CD4-positive, alpha-beta T cell treated with Interleukin-21 for 1 hour (primary cell): ENCODE measurements at regions not wholly inside any gene's neighbourhood (a gene's known extent, or its start where the extent isn't known, plus 50 kb on each side); places are given as distances from the start of the nearest gene placed in this dataset.
"Not testable (repeated sequence)": the region's sequence is repeated elsewhere in the genome, so short reads cannot be mapped to it uniquely, and the experiment has no call there.

Experiments
- DNase-seq: peaks from one replicate; pipeline ENCODE4 v3.0.0-alpha.2; 2020

DNA sequence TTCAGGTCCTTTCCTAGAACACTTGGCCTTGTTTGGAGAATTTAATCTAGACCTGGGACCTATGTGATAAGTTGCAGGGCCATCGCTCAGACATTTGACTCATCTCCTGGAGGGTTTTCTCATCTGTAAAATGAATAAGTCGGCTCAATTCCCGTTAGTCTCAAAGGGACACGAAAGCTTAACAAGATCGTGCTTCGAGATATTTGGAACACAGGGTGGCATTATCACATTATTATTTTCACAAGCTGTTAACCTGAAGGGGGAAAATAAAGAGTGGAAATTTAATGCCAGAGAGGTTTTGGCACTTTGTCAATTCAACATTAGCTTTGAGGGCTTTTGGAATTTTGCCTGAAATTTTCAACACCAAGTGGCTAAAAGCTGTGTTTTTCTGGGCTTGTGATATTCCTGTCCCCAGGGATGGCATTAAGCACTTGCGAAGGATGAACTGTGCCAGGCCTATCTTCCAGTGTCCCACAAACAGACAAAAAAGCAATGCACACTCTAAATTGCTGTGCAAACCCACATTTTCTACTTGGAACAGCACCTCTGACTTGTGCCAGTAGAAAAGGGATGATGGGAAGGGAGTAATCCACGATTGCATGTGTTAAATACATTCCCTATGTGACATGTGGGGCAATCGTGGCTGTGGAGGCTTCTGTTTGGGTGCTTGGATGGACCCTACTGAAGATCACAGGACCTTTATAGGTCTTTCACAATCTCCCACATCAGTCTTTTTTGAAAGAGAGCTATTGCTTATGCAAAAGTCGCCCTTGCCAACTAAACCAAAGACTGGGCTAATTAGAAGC is 478.7 kb downstream of the MFSD1 start:
- DNase-seq: no peak

DNA sequence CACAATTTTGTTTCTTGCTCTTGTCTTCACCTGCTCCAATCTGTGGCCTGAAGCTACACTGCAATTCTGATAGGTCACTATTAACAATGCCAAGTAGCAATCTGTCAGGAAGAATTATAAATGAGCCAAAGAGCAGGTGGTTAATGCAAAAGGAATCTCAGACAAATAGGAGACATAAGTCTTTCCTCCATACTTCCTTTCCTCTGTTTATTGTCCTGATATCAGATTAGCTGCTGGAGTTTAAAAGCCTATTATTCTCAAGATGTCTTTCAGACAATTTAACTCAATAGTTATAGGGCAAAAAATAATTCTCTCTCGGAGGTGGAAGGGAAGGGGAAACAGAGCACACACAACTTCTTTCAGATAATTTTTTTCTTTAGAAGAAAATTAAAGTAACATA is 491.6 kb downstream of the MFSD1 start:
- no peak for DNase-seq

DNA sequence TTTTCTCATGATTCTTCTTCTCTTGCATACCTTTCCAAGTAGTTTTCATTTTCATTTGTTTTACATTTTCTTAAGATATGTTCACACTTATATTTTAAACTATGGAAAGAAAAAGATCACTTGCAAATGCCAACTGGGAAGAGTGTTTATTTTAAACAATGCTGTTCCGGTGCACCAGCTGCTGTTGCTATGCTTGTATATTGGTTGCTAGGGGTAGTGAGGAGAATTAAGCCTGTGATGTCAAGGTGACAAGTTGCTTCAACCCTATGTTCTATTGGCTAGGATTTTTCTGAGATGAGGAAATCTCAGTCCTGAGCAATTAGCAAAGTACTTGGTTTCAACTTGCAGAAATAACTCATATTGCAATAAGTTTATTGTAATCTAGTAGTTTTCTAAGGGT is 500.1 kb downstream of the MFSD1 start:
- no peak for DNase-seq

DNA sequence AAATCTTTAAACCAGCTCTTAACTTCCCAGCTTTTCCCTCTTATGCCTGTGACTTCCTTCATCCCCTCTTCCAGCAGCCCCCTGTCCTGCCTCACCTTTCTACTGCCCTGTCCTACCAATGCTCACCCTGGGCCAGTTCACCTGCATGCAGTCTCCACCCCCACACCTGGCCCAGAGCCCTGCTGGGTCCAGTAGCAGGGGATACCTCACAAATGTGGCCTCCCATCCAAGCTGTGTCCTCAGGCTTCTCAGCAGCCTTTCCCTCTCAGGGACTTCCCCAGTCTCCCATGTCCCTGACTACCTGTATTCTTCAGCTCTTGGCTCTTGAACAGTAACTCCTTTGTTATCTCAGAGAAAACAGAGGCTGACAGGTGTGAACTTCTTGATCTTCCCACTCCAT is 503.2 kb downstream of the MFSD1 start:
- no peak for DNase-seq

DNA sequence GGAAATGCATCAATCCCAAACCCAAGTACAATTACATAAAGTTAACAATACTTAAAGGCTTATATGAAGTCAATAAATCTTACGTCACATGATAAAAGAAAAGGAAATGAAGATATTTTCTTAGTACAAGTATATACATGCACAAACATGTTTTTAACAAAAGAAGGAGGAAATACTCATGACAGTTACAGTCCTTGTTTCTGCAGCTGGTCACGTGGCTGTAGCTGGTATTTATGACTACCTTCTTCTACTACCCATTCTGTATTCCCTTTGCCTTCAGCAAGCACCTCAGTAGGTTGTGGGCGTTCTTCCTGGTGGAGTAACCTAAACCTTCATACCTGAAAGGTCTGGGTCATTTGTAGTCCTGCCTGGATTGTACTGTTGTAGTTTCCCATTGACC is 514.9 kb downstream of the MFSD1 start:
- DNase-seq: not testable (repeated sequence)

DNA sequence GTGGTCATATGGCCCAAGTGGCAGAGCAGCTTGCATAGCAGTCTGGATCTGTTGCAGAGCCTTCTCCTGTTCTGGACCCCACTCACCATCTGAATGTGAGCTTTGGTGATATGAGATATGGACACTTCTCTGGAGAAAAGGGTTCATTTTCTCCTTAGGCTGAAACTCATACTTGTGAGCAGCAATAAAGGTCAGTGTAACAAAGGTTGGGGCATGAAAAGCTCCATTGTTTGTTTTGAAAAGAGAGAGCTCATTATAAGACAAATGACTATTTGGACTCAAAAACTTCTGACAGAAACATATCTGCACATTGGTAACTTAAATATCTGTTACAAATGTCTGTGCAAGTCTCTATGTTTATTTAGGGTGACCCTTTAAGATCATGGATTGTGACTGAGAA is 517.3 kb downstream of the MFSD1 start:
- DNase-seq: no peak

DNA sequence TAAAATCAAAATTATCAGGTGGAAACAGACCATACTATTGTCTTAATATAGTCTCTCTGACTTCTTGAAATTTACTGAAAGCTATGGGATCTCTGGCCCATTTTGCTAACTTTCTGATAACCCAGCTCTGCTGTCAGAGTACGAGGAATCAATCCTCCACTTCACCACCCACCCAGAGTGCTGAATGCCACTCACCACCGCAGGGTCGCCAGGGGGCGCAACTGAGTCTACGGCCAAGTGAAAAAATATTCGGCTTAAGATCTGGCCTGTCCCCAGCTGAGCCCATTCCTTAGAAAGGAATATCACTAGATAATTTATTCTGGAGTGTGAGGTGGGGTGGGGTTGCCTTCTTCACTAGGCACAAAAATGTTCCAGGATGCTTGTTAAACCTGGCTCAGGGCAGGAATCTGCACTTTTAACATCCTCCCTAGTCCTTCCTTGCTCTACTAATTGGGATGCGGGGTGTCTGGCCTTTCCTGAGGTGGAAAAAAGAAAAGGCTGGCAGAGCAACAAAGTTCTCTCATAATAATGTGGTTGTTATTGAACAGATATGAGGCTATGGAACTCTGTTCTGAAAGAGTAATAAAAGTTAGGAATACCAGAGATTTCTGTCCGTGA is 520.6 kb downstream of the MFSD1 start:
- no peak for DNase-seq

DNA sequence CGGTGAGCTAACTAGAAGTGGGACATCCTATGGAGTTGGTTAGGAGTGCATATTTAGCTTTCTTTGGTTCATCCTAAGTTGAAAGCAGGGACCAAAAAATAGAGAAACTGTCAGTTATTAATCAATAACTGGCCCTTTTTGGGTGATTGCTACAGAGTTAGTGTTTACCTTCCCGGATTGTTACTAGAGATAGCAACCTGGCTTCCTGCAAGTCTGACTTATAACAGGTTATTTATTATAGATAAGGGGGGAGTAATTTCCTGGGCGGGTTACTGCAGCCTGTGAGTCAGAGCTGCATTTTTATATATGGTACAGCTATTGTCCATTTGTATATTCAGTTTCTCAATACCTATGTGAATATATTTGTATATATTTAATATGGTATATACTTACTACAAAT is 522.0 kb downstream of the MFSD1 start:
- DNase-seq: no peak

DNA sequence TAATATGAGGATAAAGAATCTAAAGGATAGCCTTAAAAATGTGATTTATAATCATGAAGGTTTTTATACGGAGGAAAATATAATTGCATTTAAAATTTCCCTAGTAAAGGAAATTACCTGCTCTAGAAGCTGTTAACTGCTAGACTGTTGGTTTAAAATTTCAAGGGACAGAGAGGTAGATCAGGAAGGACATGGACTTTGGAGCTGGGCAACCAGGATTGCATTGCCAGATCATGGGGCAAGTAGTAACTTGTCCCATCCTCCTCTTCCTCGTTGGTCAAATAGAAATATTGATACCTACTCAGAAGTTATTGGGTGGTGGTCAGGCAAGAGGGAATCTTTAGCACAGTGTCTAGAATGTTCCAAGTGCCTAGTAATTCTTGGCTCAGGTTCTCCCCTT is 525.1 kb downstream of the MFSD1 start:
- DNase-seq: no peak

DNA sequence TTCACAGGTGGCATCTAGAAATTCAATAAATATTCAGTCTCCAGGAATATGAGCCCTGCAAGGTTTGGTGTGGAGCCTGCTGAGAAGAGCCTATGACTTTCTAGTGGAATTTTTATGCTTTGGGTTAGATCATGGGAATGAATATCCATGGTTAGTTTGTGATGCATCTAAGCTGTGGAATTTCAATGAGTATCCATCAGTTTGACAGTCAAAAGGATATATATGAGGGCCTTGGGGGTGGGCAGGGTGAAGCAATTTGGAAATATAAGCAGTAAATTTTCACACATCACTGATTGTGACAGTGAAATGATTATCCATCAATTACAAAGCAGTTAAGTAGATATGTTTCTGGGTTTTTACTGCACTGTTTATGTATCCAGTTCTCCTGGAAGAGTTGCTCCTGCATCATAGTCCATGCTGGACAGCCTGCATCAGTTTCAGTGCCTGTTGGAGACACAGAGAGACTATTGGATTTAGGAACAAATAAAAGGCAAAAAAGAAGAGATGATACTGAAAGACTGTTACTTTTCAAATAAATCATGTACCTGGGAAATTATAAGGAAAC is 530.8 kb downstream of the MFSD1 start:
- DNase-seq: no peak

DNA sequence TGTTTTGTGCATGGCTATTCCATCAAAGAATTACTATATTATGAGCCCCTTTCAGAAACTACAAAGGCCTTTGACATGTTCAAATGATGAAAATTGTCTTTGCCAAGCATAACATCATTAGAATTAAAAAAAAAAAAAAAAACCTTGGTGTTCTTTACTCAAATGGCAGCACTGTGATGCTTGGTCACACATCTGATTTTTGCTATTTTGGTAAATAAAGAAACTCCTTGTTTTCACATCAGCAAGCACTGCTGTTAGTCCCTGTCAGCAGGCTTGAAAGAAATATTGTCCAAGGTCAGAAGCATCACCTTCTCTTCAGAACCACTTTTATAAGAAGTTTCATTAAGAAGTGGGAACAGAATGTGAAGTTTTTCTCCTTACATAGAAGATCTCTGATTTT is 537.3 kb downstream of the MFSD1 start:
- no peak for DNase-seq

DNA sequence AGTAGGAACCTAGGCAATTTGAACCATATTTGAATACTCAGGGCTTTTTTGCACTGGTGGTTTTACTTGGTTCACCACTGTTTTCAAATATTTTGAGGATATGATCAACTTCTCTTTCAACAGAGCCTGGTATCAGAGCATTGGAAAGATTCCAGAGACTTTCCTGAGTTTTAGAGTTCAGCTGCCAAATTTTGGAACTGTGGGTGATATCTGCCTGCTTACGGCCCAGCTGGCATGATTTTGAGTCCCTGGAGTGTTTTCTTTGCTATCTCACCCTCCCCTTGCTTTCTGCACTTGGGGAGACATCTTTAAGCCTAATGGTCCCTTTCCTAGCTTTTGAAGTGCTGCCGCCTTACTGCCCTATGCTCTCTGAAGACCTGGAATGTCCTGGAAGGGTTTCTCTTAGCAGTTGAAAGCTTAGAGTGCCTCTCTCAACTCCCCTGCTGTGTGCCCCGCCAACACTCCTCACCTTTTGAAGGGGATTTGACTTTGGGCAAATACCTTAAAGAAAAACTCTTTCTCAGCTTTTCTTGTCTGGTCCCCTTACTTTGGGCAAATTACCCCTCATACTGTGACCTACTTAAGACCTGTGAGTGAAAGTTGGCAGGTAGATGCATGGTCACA is 539.1 kb downstream of the MFSD1 start:
- DNase-seq: no peak

DNA sequence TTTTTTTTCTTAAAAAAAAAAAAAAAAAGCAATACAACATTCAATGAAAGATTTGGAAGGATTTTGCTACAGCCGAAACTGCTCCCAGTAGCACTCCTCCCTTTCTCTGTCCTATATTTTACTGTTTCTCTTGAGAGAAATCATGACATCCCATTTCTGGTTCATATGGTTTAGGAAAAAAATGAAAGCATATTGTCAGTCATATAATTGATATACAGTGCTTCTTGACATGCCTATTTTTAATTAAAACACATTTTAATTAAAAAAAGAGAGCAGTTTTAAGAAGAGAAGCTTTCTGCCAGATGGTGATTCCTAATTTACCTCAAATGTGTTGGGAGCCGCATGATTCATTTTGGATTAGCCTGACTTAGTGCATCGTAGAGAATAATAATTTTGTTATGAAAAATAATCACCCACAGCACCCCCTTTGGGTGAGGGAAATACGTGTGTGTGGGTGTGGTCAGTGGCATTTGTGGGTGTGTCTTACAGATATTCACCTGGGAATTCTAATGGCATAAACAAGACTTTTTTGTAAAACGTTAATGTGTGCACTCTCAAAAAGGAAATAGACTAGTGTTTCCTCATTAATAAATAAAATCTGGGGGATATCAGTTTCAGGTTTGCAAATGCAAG is 544.5 kb downstream of the MFSD1 start:
- DNase-seq: no peak

DNA sequence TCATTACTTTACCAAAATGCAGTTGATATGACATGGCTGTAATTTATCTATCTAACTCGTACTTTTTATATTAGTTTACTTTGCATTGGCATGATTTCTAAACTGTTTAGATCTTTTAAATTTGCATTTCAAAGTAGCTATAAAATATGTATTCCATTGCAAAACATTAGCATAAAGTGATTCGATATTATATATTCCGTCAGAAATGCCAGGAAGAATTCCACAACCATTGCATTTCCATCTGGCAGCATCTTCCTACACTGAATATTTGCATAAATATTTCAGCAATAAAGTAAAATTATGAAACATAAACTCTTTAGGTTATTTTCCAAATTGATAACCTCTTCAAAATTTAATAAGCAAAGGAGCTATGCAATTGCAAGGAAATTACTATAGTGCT is 546.6 kb downstream of the MFSD1 start:
- no peak for DNase-seq

DNA sequence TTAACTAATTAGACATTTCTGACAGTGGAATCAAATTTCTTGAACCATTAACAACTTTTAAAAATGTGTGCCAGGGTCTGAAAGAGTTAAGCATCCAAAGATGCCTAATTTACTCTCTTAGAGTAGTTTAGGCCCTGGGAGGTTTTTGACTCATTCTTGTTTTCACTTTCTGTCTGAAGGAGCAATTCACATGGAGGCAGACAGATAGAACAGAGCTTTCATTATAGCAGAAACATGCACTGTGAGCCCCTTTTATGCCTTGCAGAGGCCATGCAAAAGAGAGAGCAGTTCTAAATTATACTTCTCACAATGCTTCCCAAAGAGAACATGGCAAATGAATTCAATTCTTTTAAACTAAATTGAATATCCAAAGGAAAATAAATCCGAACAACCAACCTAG is 554.8 kb downstream of the MFSD1 start:
- no peak for DNase-seq

DNA sequence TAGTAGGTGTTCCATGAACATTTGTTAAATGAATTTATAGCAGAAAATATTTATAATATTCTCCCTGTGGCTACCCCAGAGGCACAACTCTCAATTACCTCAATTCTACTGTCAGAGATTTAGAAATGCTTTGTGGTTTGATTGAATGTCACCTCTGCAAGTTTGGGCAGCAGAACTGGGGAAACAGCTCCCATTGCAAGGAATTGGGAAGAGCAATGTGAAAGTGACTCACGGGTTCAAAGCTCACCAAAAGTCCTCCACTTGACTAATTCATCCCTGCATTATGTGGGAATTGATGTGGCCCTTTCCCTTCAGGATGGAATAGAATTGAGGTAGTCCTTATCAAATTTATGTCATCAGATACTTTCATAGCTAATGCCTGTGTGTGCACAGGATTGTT is 562.7 kb downstream of the MFSD1 start:
- DNase-seq: no peak

DNA sequence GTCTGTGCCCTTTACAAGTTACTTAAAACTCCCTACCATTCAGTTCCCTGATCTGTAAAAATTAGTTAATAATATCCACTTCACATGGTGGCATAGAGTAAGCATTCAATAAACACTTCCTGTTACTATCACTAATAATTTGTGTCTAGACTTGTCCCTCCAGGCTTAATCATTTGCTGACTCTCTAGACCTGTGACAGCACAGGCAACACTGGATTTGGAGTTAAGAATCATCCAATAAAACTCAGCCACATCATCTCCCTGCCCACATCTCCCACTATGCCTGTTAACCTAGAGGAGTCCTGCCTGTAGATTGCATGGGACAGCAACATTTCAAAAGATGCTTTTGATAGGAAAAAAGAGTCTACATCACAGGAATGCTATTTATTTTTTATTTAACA is 564.6 kb downstream of the MFSD1 start:
- DNase-seq: no peak

DNA sequence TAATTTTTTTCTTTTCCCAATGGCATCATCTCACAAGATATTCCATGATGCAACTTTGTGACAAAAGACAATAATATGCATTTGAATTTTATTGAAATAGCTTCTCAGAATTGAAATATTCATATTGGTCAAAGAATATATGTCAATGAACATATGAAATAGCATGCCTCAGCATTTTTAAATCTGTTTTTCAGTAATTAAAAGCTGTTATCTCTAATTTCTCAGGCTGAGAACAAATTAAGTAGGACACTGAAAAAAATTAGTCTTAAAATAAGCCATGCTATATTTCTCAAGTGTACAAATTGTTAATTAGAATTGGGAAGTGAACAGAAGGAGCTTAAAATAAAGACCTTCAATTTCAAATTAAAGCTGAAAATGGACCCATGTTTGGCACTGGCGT is 570.1 kb downstream of the MFSD1 start:
- DNase-seq: no peak

DNA sequence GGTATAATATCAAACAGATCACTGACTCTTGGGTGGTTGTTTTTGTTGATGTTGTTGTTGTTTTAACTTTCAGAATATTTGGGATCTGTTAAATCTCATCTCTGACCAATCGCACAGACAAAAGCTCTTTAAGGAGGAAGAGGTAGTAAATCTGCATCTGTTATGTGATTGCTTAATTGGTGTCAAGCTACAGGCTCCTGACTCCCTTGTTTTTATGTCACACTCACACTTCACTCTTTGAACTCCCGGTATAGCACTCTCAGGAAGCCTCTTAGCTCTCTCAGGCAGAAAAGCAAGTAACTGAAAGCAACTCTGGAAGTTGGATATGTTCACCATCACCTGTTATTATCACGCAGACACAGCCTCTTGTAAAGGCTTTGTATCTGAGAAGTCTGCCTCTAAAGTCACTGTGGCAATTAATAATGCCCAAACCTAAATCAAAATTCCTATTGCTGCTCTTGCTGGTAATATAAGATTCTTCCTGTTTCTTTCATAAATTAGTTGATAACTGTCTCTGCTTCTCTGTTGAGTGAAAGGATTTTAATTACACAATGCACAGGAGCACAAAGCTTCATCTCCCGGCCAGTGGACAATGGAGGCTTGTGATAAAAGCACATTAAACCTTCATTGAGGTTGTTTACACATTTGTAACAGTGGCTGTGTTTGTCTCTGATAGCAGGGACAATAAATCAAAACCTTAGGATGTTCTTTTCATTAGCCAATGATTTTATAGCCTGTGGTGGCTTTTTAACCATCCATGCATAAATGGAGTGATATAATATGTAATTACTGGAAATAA is 576.7 kb downstream of the MFSD1 start:
- no peak for DNase-seq

DNA sequence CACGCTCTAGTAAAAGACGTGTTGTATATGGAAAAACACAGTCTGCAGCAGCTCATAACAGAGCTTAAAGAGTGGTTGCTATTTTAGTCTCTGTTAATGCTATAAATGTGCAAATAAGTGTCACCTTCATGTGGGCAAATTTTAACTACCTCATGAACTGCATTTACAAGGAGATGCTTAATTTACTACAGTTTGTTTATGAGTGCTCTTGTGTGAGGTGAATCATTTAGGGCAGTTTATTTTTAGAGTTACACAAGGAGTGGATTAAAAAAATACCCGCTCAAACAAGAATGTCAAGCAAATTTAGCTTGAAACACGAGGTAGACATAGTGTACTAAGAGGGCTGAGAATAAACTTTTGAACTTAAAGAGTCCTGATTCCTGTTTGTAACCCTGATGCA is 579.0 kb downstream of the MFSD1 start:
- DNase-seq: no peak

DNA sequence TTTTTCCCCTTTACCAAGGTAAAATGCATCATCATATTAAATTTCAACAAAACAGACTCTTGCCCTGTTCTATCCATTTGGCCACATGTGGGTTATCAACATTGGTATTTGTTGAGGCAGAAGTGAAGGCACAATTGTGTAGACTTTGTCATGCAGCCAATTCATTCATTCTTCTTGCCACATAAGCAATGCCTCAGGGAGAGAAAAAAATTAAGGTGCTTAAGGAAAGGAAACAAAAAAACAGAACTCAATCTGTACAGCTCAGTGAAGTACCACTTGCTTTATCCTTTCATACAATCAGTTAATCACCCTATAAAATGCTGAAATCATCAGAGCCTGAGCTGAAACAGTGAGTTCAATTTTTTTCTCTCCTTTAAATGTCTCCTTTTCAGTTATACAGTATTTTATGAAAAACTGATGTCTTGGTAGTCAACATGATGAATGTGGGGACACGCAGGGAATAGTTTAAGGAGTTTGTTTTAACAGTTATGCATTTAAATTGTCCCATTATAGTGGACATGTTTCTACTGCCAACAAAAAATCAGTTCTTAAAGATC is 588.9 kb downstream of the MFSD1 start:
- no peak for DNase-seq

DNA sequence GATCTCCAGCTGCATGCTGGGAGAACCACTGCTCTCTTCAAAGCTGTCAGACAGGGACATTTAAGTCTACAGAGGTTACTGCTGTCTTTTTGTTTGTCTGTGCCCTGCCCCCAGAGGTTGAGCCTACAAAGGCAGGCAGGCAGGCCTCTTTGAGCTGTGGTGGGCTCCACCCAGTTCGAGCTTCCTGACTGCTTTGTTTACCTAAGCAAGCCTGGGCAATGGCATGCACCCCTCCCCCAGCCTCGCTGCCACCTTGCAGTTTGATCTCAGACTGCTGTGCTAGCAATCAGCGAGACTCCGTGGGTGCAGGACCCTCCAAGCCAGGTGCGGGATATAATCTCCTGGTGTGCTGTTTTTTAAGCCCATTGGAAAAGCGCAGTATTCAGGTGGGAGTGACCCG is 591.0 kb upstream of the IL12A start:
- not testable (repeated sequence) for DNase-seq
